ENCODE measurements at regions not wholly inside any gene's neighbourhood (a gene's known extent, or its start where the extent isn't known, plus 50 kb on each side); places are given as distances from the start of the nearest gene placed in this dataset.

DNA sequence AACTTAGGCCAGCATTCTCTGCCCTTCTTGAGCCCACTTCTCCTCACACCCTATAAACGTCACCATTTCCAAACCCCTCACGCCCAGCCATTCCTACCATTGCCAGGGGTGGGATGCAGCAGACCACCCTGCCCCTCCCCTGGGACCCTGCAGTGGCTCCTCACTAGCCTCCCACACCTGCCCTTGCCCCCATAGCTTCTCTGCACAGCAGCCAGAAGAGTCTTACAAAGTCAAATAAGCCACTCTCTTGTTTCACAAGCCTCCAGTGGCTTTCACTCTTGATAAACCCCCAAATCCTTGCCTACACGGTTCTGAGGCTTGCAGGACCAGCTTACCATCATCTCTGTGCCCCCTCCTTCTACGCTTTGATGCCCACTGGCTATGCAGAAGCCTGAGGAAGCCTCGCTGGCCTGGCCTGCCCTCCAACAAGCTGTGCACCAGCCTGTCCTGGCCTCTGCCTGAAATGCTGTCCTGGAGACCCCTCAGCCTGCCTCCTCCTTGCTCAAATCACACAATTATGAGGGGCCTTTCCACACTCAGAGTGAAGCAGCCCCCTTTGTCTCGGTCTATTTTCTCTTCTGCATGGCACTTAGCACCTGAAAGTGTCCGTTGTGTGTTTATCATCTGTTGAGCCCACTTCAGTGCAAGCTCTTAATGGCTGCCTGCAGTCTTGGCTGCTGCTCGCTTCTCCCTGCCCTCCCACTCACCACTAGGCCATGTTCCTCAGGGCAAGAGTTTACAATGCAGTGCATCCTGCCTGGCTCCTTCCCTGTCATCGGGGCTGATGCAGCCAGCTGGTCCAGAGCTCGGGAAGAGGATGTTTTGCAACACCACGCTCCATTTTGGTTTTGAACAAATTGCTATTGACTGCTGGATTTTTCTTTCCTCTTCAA, 82.6 kb upstream of the RGPD5 start:
- TF ChIP-seq FOXA1 (IDR thresholded peaks at IDR 0.05) (no peak), ELF4 (IDR thresholded peaks at IDR 0.05) (no peak), CTBP1 (IDR thresholded peaks at IDR 0.05; ENCODE audit: borderline replicate concordance) (no peak), HDGF (IDR thresholded peaks at IDR 0.05; ENCODE audit: borderline replicate concordance) (no peak), SUZ12 (IDR thresholded peaks at IDR 0.05) (no peak), ZNF384 (IDR thresholded peaks at IDR 0.05) (no peak), BHLHE40 (IDR thresholded peaks at IDR 0.05; ENCODE audit: borderline replicate concordance) (no peak), SP1 (IDR thresholded peaks at IDR 0.05) (no peak), TARDBP (IDR thresholded peaks at IDR 0.05) (no peak), FOXM1 (IDR thresholded peaks at IDR 0.05; ENCODE audit: borderline replicate concordance) (no peak), ARNT (IDR thresholded peaks at IDR 0.05) (no peak), LEF1 (IDR thresholded peaks at IDR 0.05; ENCODE audit: borderline replicate concordance) (no peak), FOXK2 (IDR thresholded peaks at IDR 0.05) (no peak)
